Astrocyte of the cerebellum (primary cell): ENCODE measurements at regions not wholly inside any gene's neighbourhood (a gene's known extent, or its start where the extent isn't known, plus 50 kb on each side); places are given as distances from the start of the nearest gene placed in this dataset.

Source experiments
- DNase-seq: peaks from one replicate; pipeline ENCODE4 v3.0.0-alpha.2; 2011; ENCODE audit warnings: low read depth
- H3K4me3 ChIP-seq: 2 replicates; pipeline ENCODE4 v1.5.1; 2011; ENCODE audit warnings: mild to moderate bottlenecking, low read depth, low read length, moderate library complexity
- CTCF ChIP-seq: IDR thresholded peaks from 2 replicates; pipeline ENCODE4 v1.5.1; 2012; ENCODE audit warnings: low read length, low read depth, moderate library complexity, mild to moderate bottlenecking; ENCODE audit errors: missing control alignments
- in situ Hi-C: cut with HindIII; loops from 2 replicates; pipeline ENCODE4 v1.10.0; 2017; ENCODE audit warnings: low sequenced_read_pairs

DNA sequence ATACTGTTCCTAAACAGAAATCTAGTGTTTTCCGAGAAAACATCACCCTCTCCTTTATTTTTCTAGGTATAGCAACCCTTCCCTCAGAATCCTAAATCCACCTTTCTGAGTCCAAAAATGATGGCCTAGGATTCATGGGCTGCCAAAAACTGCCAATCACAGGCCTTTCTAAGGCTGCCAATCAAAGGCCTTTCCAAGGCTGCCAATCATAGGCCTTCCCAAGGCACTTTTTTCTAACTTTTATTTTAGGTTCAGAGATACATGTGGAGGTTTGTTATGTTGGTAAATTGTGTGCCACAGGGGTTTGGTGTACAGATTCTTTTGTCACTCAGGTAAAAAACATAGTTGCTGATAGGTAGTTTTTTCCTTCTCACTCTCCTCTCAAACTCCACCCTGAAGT, 673.7 kb downstream of the FAT4 start:
- in situ Hi-C loops: no loop called here
- TF ChIP-seq CTCF: no peak
- H3K4me3 ChIP-seq: no peak overlapping the region
- no peak for DNase-seq

GRCh38 chr4:125991398-125991797, 676.6 kb downstream of the FAT4 start:
- TF ChIP-seq CTCF: no peak
- in situ Hi-C loops: no loop called here
- no peak for DNase-seq
- H3K4me3 ChIP-seq: no peak overlapping the region

GRCh38 chr4:125992891-125993290, 678.1 kb downstream of the FAT4 start:
- no peak for TF ChIP-seq CTCF
- in situ Hi-C loops: no loop called here
- no peak for DNase-seq
- H3K4me3 ChIP-seq: no peak overlapping the region

- DNase-seq: no peak
- TF ChIP-seq CTCF: no peak
- in situ Hi-C loops: no loop called here
- no peak overlapping the region for H3K4me3 ChIP-seq
These were observed 679.3 kb downstream of the FAT4 start for GRCh38 chr4:125994024-125994423.

- H3K4me3 ChIP-seq: no peak overlapping the region
- TF ChIP-seq CTCF: no peak
- no peak for DNase-seq
- in situ Hi-C loops: no loop called here
These were observed 679.7 kb downstream of the FAT4 start for GRCh38 chr4:125994430-125994829.

DNA sequence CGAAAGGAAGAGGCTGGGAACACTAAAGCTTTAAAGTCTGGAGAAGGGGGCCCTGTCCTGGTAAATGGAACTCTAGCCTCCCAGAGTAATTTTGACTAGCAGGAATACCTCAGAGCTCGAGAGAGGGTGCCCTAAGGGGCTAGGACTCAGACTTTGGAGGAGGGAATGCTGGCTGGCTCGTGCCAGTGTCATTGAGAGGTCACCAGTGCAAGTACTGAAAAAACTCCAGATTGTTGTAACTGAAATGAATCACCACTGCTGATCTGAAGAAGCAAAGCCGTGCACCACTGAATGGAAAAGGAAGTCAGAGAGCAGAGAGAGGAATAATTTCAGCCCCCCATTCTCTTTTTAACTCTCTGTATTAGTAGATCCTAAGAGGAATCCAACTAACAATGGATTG, 690.2 kb downstream of the FAT4 start:
- no peak for DNase-seq
- no peak for TF ChIP-seq CTCF
- in situ Hi-C loops: no loop called here
- H3K4me3 ChIP-seq: no peak overlapping the region

DNA sequence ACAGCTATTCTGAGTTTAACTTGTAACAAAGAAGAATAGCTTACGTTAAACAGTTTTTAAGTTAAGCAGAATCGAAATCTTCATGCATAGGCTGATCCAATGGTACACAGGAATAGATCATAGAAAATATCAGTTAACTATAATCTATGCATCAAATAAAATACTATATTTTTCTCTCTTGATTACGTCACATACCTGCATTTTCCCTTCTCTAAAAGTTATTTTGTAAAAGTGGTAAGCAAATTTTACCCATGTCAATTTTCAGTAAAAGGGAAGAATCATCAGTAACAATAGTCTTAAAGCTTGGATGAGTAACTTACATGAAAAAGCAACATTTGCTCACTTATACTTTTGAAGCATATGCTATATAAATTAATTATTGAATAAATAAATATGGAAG, 692.4 kb downstream of the FAT4 start:
- TF ChIP-seq CTCF: no peak
- no peak overlapping the region for H3K4me3 ChIP-seq
- no peak for DNase-seq
- in situ Hi-C loops: no loop called here
